H9 (cell line): ENCODE measurements at regions not wholly inside any gene's neighbourhood (a gene's known extent, or its start where the extent isn't known, plus 50 kb on each side); places are given as distances from the start of the nearest gene placed in this dataset.

Source experiments
- DNase-seq: peaks from one replicate; pipeline ENCODE4 v3.0.0-alpha.2; 2017
- H2AFZ ChIP-seq: one replicate; pipeline ENCODE4 v1.6.1; 2013; ENCODE audit warnings: mild to moderate bottlenecking, low read length, control low read depth, moderate library complexity
- H2AK5ac ChIP-seq: 2 replicates; pipeline ENCODE4 v1.6.1; 2013; ENCODE audit warnings: low read length, control low read depth, mixed read lengths; ENCODE audit not compliant: insufficient read length
- H2BK120ac ChIP-seq: one replicate; pipeline ENCODE4 v1.6.1; 2013; ENCODE audit warnings: low read depth, mild to moderate bottlenecking, low read length, control low read depth, inconsistent platforms; ENCODE audit not compliant: poor library complexity, severe bottlenecking
- H2BK12ac ChIP-seq: 2 replicates; pipeline ENCODE4 v1.6.1; 2013; ENCODE audit warnings: low read length, control low read depth, mixed read lengths, low read depth; ENCODE audit not compliant: insufficient read length
- H2BK15ac ChIP-seq: 2 replicates; pipeline ENCODE4 v1.6.1; 2013; ENCODE audit warnings: low read depth, low read length, control low read depth
- H2BK20ac ChIP-seq: one replicate; pipeline ENCODE4 v1.6.1; 2013; ENCODE audit warnings: low read depth, mild to moderate bottlenecking, low read length, control low read depth, inconsistent platforms; ENCODE audit not compliant: poor library complexity, severe bottlenecking
- H2BK5ac ChIP-seq: 2 replicates; pipeline ENCODE4 v1.6.1; 2013; ENCODE audit warnings: low read length, control low read depth, mixed read lengths; ENCODE audit not compliant: insufficient read length
- H3K14ac ChIP-seq: 2 replicates; pipeline ENCODE4 v1.6.1; 2013; ENCODE audit warnings: low read length, control low read depth; ENCODE audit not compliant: insufficient read depth
- H3K18ac ChIP-seq: 2 replicates; pipeline ENCODE4 v1.6.1; 2013; ENCODE audit warnings: low read depth, mild to moderate bottlenecking, mixed read lengths, low read length, control low read depth; ENCODE audit not compliant: insufficient read length
- H3K23ac ChIP-seq: 2 replicates; pipeline ENCODE4 v1.6.1; 2013; ENCODE audit warnings: low read length, control low read depth, mixed read lengths, low read depth; ENCODE audit not compliant: insufficient read length
- H3K23me2 ChIP-seq: 2 replicates; pipeline ENCODE4 v1.6.1; 2013; ENCODE audit warnings: low read depth, mild to moderate bottlenecking, mixed read lengths, low read length, control low read depth; ENCODE audit not compliant: insufficient read length, poor library complexity, severe bottlenecking
- H3K27ac ChIP-seq: 2 replicates; pipeline ENCODE4 v1.5.1; 2013; ENCODE audit warnings: low read length, control low read depth, mixed read lengths, low read depth; ENCODE audit not compliant: insufficient read length
- H3K27me3 ChIP-seq: 2 replicates; pipeline ENCODE4 v1.6.1; 2013; ENCODE audit warnings: low read length, control low read depth, inconsistent platforms; ENCODE audit not compliant: insufficient read depth
- H3K4ac ChIP-seq: 2 replicates; pipeline ENCODE4 v1.6.1; 2013; ENCODE audit warnings: low read depth, mild to moderate bottlenecking, control low read depth, inconsistent platforms, low read length, moderate library complexity
- H3K4me1 ChIP-seq: 2 replicates; pipeline ENCODE4 v1.6.1; 2013; ENCODE audit warnings: low read length, control low read depth, inconsistent platforms; ENCODE audit not compliant: insufficient read depth
- H3K4me2 ChIP-seq: 2 replicates; pipeline ENCODE4 v1.6.1; 2013; ENCODE audit warnings: low read length, control low read depth, mixed read lengths; ENCODE audit not compliant: insufficient read length, insufficient read depth
- H3K56ac ChIP-seq: 2 replicates; pipeline ENCODE4 v1.6.1; 2013; ENCODE audit warnings: low read depth, mild to moderate bottlenecking, mixed read lengths, low read length, control low read depth; ENCODE audit not compliant: insufficient read length
- H3K79me1 ChIP-seq: 2 replicates; pipeline ENCODE4 v1.6.1; 2013; ENCODE audit warnings: low read depth, mild to moderate bottlenecking, moderate library complexity, low read length, control low read depth, inconsistent platforms; ENCODE audit not compliant: insufficient read depth, poor library complexity, severe bottlenecking
- H3K79me2 ChIP-seq: 2 replicates; pipeline ENCODE4 v1.6.1; 2013; ENCODE audit warnings: low read length, control low read depth, inconsistent platforms; ENCODE audit not compliant: insufficient read depth
- H3K9ac ChIP-seq: 2 replicates; pipeline ENCODE4 v1.6.1; 2013; ENCODE audit warnings: low read length, control low read depth, mixed read lengths; ENCODE audit not compliant: insufficient read length; ENCODE audit errors: extremely low read depth
- H3K9me3 ChIP-seq: one replicate; pipeline ENCODE4 v1.6.1; 2013; ENCODE audit warnings: low read depth, low read length, inconsistent platforms; ENCODE audit not compliant: control insufficient read depth
- H3T11ph ChIP-seq: one replicate; pipeline ENCODE4 v1.6.1; 2013; ENCODE audit warnings: mild to moderate bottlenecking, low read length, control low read depth, inconsistent platforms
- H4K20me1 ChIP-seq: one replicate; pipeline ENCODE4 v1.6.1; 2013; ENCODE audit not compliant: control insufficient read depth, insufficient read length, insufficient read depth
- H4K5ac ChIP-seq: 2 replicates; pipeline ENCODE4 v1.6.1; 2013; ENCODE audit warnings: low read depth, mild to moderate bottlenecking, mixed read lengths, low read length, control low read depth; ENCODE audit not compliant: insufficient read length
- H4K8ac ChIP-seq: replicated peaks from 2 replicates; pipeline ENCODE4 v1.6.1; 2013; ENCODE audit warnings: low read length, control low read depth, mixed read lengths, low read depth; ENCODE audit not compliant: insufficient read length
- H4K91ac ChIP-seq: 2 replicates; pipeline ENCODE4 v1.6.1; 2013; ENCODE audit warnings: low read depth, mild to moderate bottlenecking, moderate library complexity, mixed read lengths, low read length, control low read depth; ENCODE audit not compliant: insufficient read length
- H3K27ac Mint-ChIP-seq, 3 experiments: 2 replicates in 2 of 3; 3 replicates in 1 of 3; pipeline ENCODE4 v1.8.0; 2020 to 2021; ENCODE audit warnings: mixed read lengths in 3 of 3, mild to moderate bottlenecking in 1 of 3, moderate library complexity in 1 of 3
- H3K27me3 Mint-ChIP-seq: 2 replicates; pipeline ENCODE4 v1.8.0; 2021; ENCODE audit warnings: low read depth, mild to moderate bottlenecking, moderate library complexity, mixed read lengths
- H3K36me3 Mint-ChIP-seq, 3 experiments: 2 replicates in 2 of 3; 3 replicates in 1 of 3; pipeline ENCODE4 v1.8.0; 2020 to 2021; ENCODE audit warnings: low read depth in 3 of 3, mixed read lengths in 3 of 3; ENCODE audit not compliant: insufficient read depth in 1 of 3
- H3K4me1 Mint-ChIP-seq, 2 experiments: 2 replicates each; pipeline ENCODE4 v1.8.0; 2020; ENCODE audit warnings: mixed read lengths in 2 of 2
- H3K4me3 Mint-ChIP-seq, 2 experiments: 2 replicates in 1 of 2; 3 replicates in 1 of 2; pipeline ENCODE4 v1.8.0; 2020 to 2021; ENCODE audit warnings: mild to moderate bottlenecking in 2 of 2, mixed read lengths in 2 of 2, moderate library complexity in 1 of 2
- H3K9me3 Mint-ChIP-seq, 2 experiments: 2 replicates in 1 of 2; 3 replicates in 1 of 2; pipeline ENCODE4 v1.8.0; 2020; ENCODE audit warnings: mild to moderate bottlenecking in 2 of 2, mixed read lengths in 2 of 2, moderate library complexity in 1 of 2
- CTCF ChIP-seq: fragments of 200-600 bp; sonication (generic); conservative IDR thresholded peaks from 3 replicates; pipeline ENCODE4 v1.8.0; 2021; ENCODE audit warnings: antibody characterized with exemption, mild to moderate bottlenecking
- WGBS: extraction: QIAGEN DNeasy Blood & Tissue Kit; methylation state at CpG from one replicate; pipeline ENCODE4 v1.1.7; 2013; ENCODE audit warnings: missing lambda C conversion rate, low lambda C conversion rate, mixed read lengths; ENCODE audit not compliant: insufficient read length; ENCODE audit errors: extremely low coverage; 5-methylcytosine and 5-hydroxymethylcytosine counted together

DNA sequence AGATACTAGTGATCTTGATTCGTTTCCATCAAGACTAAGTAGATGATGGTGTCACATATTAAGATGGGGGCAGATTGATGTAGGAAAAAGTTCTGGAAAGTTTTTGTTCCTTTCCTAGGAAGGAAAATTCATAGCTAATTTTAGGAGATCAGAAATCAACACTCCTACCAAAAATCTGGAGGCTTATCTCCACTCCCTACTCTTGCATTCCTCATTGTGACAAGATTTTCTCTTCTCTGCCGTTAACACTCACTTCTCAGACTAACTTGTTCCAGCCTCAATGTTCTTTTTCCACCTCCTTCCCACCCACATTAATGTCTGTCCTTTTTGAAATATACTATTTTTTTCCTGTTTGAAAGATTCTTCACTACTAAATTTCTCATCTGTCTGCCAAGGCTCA lies 851.9 kb upstream of the GHITM start:
- peaks cover 0 to 8% (median 3%) of the 10 kb centered on the region in 3 experiments; a peak in 2 of 7 replicates for H3K36me3 Mint-ChIP-seq
- Histone ChIP-seq H3K79me2 (no peaks in the 10 kb centered on the region), H3K18ac (no peak overlapping the region), H3K23ac (no peak overlapping the region), H2BK120ac (no peak overlapping the region), H3K27me3 (no peaks in the 10 kb centered on the region), H3K79me1 (no peaks in the 10 kb centered on the region), H3K23me2 (no peaks in the 10 kb centered on the region), H4K8ac (no peak overlapping the region), H3K9me3 (no peaks in the 10 kb centered on the region), H4K5ac (no peak overlapping the region), H3K4me2 (no peak overlapping the region), H3K4ac (no peak overlapping the region), H2BK20ac (no peak overlapping the region), H2BK12ac (no peak overlapping the region), H4K20me1 (no peaks in the 10 kb centered on the region), H3K27ac (no peak overlapping the region), H2AK5ac (no peak overlapping the region), H4K91ac (no peak overlapping the region), H3K9ac (no peak overlapping the region), H2BK15ac (no peak overlapping the region), H3K14ac (no peak overlapping the region), H2BK5ac (no peak overlapping the region), H3T11ph (no peak overlapping the region), H2AFZ (no peak overlapping the region), H3K4me1 (no peaks in the 10 kb centered on the region), H3K56ac (no peak overlapping the region)
- no peak overlapping the region for H3K4me3 Mint-ChIP-seq
- no peak for DNase-seq
- H3K4me1 Mint-ChIP-seq, result peaks cover 8 to 22% of the 10 kb centered on the region in 2 experiments
- no CpG with 5 or more reads among the region's 2 CpGs for WGBS
- no peak overlapping the region for H3K27ac Mint-ChIP-seq
- TF ChIP-seq CTCF, result no peak
- peaks cover 0 to 8% of the 10 kb centered on the region in 2 experiments; a peak in 4 of 5 replicates for H3K9me3 Mint-ChIP-seq
- peaks cover 2% of the 10 kb centered on the region for H3K27me3 Mint-ChIP-seq
